ENCODE measurements at regions not wholly inside any gene's neighbourhood (a gene's known extent, or its start where the extent isn't known, plus 50 kb on each side); places are given as distances from the start of the nearest gene placed in this dataset.

GRCh38 chr5:51148437-51148836 lies 234.8 kb upstream of the ISL1 start (continued):
- no peak for TF ChIP-seq CTCF (IDR thresholded peaks at IDR 0.05; ENCODE audit: control extremely low read depth in 1 of 3, insufficient read depth in 1 of 3, low read depth in 1 of 3, low read length in 3 of 3)
- TF ChIP-seq TEAD4 (IDR thresholded peaks at IDR 0.05; ENCODE audit: low read depth, low read length): no peak
- TF ChIP-seq ATF3 (IDR thresholded peaks at IDR 0.05; ENCODE audit: insufficient read depth, low read depth, low read length): no peak
- no peak for TF ChIP-seq TAF7 (optimal IDR thresholded peaks at IDR 0.05; ENCODE audit: borderline replicate concordance, low read depth, low read length)

Data from H1 (cell line).